Heart right ventricle (tissue), 16 donors: ENCODE measurements at regions not wholly inside any gene's neighbourhood (a gene's known extent, or its start where the extent isn't known, plus 50 kb on each side); places are given as distances from the start of the nearest gene placed in this dataset.
"Not testable (repeated sequence)": the region's sequence is repeated elsewhere in the genome, so short reads cannot be mapped to it uniquely, and the experiment has no call there.

Source experiments
- ATAC-seq, 8 donors: fragments of 200-7000 bp; cut with Tn5 transposase; one replicate each; pipeline ENCODE4 v1.9.1; 2020; ENCODE audit warnings: mild to moderate bottlenecking in 8 of 8, moderate library complexity in 8 of 8, moderate number of reproducible peaks in 1 of 8
- DNase-seq, 2 donors: peaks; one replicate each; pipeline ENCODE4 v3.0.0-alpha.2; 2020
- H3K27ac ChIP-seq, 10 donors: fragments of 200-600 bp; sonication (generic) in 2 of 10; one replicate each; pipeline versions ENCODE4 v1.5.0 to v1.8.0; 2020 to 2022; ENCODE audit warnings: mild to moderate bottlenecking in 3 of 10
- H3K27me3 ChIP-seq, 7 donors: fragments of 200-600 bp; one replicate each; pipeline ENCODE4 v1.8.0; 2021 to 2022; ENCODE audit warnings: mild to moderate bottlenecking in 2 of 7
- H3K36me3 ChIP-seq, 9 donors: fragments of 200-600 bp; sonication (generic) in 1 of 9; one replicate each; pipeline versions ENCODE4 v1.5.0 to v1.8.0; 2020 to 2022; ENCODE audit warnings: mild to moderate bottlenecking in 2 of 9
- H3K4me1 ChIP-seq, 9 donors: fragments of 200-600 bp; sonication (generic) in 1 of 9; one replicate each; pipeline versions ENCODE4 v1.5.0 to v1.8.0; 2020 to 2022; ENCODE audit warnings: mild to moderate bottlenecking in 4 of 9
- H3K4me3 ChIP-seq, 10 donors: fragments of 200-600 bp; sonication (generic) in 2 of 10; one replicate each; pipeline versions ENCODE4 v1.5.0 to v1.8.0; 2020 to 2022; ENCODE audit warnings: mild to moderate bottlenecking in 7 of 10, moderate library complexity in 2 of 10
- H3K9me3 ChIP-seq, 11 donors: fragments of 200-600 bp in 10 of 11; sonication (generic) in 2 of 11; one replicate each; pipeline versions ENCODE4 v1.5.0 to v1.8.0; 2013 to 2022; ENCODE audit warnings: mild to moderate bottlenecking in 2 of 11, control low read depth in 1 of 11, moderate library complexity in 1 of 11
- CTCF ChIP-seq, 9 donors: fragments of 200-600 bp; sonication (generic) in 2 of 9; IDR thresholded peaks; one replicate each; pipeline versions ENCODE4 v1.5.0 to v1.8.0; 2021 to 2022; ENCODE audit warnings: antibody characterized with exemption in 9 of 9, mild to moderate bottlenecking in 5 of 9, moderate library complexity in 1 of 9
- WGBS, 2 donors: extraction: QIAGEN DNeasy Blood & Tissue Kit; methylation state at CpG; one replicate each; pipeline ENCODE4 v1.1.7; 2013; ENCODE audit warnings: inconsistent platforms in 1 of 2; 5-methylcytosine and 5-hydroxymethylcytosine counted together
- intact Hi-C, 10 donors: fragments of 100-400 bp; cut with DNase I; formaldehyde crosslinking; loops; one replicate each; pipeline versions ENCODE4 v1.11.1 to v1.14.2; 2022
- donor health status: Arrhythmogenic right ventricular cardiomyopathy.
- donor health status: ischemic (EF 13 %, LVEDD 7.1; RV severe dilation, severe dysfunction).
- donor health status: healthy with polysubstance abuse.
- donor health status: DM: no; HTN: yes; CAD: no.
- donor health status: DM: no; HTN: no; CAD: no.
- donor health status: ischemic (EF 25% LVEDD 6.9; RV normal size, moderate dysfunction).
- donor health status: ischemic (EF 25% LVEDD 5.7; RV mildly dilated, moderate dysfunction).
- donor health status: healthy.
- donor health status: DM: yes; HTN: yes; CAD: no.
- donor health status: Ischemic cardiomyopathy.
- donor health status: ischemic (EF 35%, LVEDD 5.7; RV mildly dilated, moderate dysfunction).
- donor health status: nonischemic (EF 11% LVEDD 7.7; RV severe dilation, severe dysfunction).
- donor health status: DM: yes; HTN: yes; CAD: no.
- donor health status: PGD.
- donor health status: ischemic (EF 29% LVEDD 5.4; RV normal size, mild dysfunction).
- donor health status: nonischemic (EF 23%, LVEDD 6.1; RV moderate dilation, normal function).

DNA sequence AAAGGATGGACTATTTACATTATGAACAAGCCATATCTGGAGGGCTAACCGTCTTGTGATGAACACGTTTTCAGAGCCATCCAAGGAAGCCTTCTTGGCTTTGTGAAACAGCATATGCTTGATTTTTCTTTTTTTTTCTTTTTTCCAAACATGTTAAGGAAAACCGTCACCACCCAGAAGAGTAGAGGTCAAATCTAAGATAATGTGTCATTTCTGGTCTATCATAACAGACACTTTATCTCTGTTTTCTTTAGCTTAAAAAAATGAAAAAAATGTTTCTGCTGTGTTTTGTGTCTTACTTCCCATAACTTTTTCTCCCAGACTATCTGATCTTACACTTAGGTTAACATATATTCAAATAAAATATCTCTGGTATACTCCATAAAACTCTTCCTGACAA lies 76.1 kb upstream of the DGKB start:
- ATAC-seq (no peak), DNase-seq (no peak)
- WGBS, 2 donors: 57 to 65% methylated on average over 3 of the region's 3 CpGs
- no peak overlapping the region for H3K27ac ChIP-seq
- H3K27me3 ChIP-seq: no peaks in the 10 kb centered on the region
- TF ChIP-seq CTCF (IDR thresholded peaks at IDR 0.05): no peak
- H3K9me3 ChIP-seq: peaks cover 0 to 11% (median 0%) of the 10 kb centered on the region in 11 donors
- no peaks in the 10 kb centered on the region for H3K4me1 ChIP-seq
- intact Hi-C loops: no loop called here
- no peaks in the 10 kb centered on the region for H3K36me3 ChIP-seq
- H3K4me3 ChIP-seq: no peak overlapping the region

DNA sequence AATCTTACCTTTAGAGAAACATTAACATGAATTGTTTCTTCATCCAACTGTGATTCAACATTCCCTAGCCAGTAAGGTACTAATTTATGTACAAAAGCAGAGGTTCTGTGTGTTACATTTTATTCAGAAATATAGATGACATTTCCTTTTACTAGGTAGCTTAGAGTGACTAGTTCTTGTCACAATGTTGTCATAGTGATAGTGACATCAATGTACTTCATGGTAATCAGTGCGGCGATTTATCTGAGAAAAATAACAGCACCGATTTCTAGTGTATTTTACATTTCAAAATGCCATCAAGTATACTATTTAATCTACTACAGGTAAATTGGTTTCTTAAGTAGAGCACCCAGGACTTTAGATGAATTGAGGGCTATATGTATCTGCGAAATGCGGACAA lies 72.1 kb upstream of the DGKB start:
- Histone ChIP-seq H3K4me3 (no peak overlapping the region), H3K9me3 (no peaks in the 10 kb centered on the region), H3K27ac (no peak overlapping the region), H3K4me1 (peaks cover 0 to 6% (median 0%) of the 10 kb centered on the region in 9 donors), H3K36me3 (no peaks in the 10 kb centered on the region), H3K27me3 (no peaks in the 10 kb centered on the region)
- intact Hi-C loops: no loop called here
- TF ChIP-seq CTCF (IDR thresholded peaks at IDR 0.05): no peak
- ATAC-seq: no peak
- WGBS, 2 donors: 90 to 94% methylated on average over 5 of the region's 5 CpGs
- no peak for DNase-seq

DNA sequence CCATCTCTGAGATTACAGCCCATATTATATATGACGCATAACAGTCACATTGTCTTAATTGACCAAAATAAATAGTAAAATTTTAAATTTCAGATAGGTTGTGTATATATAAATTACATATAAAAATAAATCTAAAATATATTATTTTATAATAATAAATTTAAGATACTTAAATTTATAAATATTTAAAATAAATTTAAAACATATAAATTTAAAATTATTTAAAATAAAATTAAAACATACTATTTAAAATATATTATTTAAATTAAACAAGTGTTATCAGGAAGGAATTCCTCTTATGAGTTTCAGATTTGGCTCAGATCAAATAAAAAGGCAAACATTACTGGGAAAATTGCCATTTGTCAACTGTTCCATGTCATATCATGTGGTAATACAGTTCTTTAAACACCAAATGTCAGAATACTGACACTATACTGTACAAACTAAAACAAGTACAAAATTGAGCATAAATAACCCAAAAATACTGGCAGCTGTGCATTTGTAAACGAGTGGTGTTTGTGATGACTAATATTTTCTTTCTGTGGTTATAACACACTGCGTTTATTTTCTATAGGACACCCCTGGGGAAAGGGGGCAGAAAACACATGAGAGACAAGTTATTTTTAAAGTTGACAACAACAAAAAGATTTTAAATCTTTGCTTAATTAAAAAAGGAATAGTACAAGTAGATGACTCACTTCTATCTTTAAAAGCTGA lies 71.3 kb upstream of the DGKB start:
- intact Hi-C loops: no loop called here
- Histone ChIP-seq H3K27ac (no peak overlapping the region), H3K36me3 (no peaks in the 10 kb centered on the region), H3K4me1 (peaks cover 0 to 6% (median 0%) of the 10 kb centered on the region in 9 donors), H3K27me3 (no peaks in the 10 kb centered on the region), H3K4me3 (no peak overlapping the region), H3K9me3 (no peaks in the 10 kb centered on the region)
- DNase-seq (no peak), ATAC-seq (no peak)
- TF ChIP-seq CTCF (IDR thresholded peaks at IDR 0.05): no peak
- 70 to 77% methylated on average over 3 of the region's 3 CpGs for WGBS, 2 donors

DNA sequence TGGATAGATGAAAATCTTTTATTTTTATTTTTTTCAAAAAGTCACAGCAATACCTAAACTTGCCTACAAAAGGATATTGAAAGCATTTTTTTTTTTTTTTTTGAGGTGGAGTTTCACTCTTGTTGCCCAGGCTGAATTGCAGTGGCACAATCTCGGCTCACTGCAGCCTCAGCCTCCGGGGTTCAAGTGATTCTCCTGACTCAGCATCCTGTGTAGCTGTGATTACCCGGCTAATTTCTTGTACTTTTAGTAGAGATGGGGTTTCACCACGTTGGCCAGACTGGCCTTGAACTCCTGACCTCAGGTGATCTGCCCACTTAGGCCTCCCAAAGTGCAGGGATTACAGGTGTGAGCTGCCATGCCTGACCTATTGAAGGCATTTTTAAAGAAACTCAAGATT lies 69.1 kb upstream of the DGKB start:
- H3K27me3 ChIP-seq, H3K4me1 ChIP-seq, intact Hi-C loops, H3K4me3 ChIP-seq, DNase-seq, H3K36me3 ChIP-seq, H3K9me3 ChIP-seq, H3K27ac ChIP-seq, ATAC-seq: not testable (repeated sequence)
- 60 to 65% methylated on average over 4 of the region's 4 CpGs for WGBS, 2 donors

DNA sequence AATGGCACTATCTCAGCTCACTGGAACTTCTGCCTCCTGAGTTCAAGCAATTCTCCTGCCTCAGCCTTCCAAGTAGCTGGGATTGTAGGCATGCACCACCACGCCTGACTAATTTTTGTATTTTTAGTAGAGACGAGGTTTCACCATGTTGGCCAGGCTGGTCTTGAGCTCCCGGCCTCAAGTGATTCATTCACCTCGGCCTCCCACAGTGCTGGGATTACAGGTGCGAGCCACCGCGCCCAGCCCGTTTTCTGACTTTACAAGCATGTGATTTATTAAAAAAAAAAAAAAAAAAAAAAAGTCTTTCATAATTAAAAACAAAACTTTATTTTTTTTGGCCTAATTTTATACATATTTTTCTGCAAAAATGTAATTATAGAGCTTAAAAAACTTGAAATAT lies 64.8 kb upstream of the DGKB start:
- H3K9me3 ChIP-seq, H3K27me3 ChIP-seq, DNase-seq, intact Hi-C loops, H3K4me1 ChIP-seq, H3K4me3 ChIP-seq, H3K36me3 ChIP-seq, ATAC-seq, H3K27ac ChIP-seq: not testable (repeated sequence)
- 93 to 95% methylated on average over 8 of the region's 8 CpGs for WGBS, 2 donors
